ENCODE measurements at regions not wholly inside any gene's neighbourhood (a gene's known extent, or its start where the extent isn't known, plus 50 kb on each side); places are given as distances from the start of the nearest gene placed in this dataset.
"Not testable (repeated sequence)": the region's sequence is repeated elsewhere in the genome, so short reads cannot be mapped to it uniquely, and the experiment has no call there.

- no peak for FAIRE-seq
- TF ChIP-seq POLR2A (IDR thresholded peaks at IDR 0.05; ENCODE audit: low read depth, low read length): no peak
- DNase-seq (ENCODE audit: insufficient read length, low spot score): no peak
Measured at GRCh38 chr3:194938845-194939531, 253.3 kb downstream of the FAM43A start.

- FAIRE-seq (no peak), DNase-seq (ENCODE audit: insufficient read length, low spot score) (no peak)
- TF ChIP-seq POLR2A (IDR thresholded peaks at IDR 0.05; ENCODE audit: low read depth, low read length): no peak
Measured at GRCh38 chr3:194939532-194939909, 253.8 kb downstream of the FAM43A start.

DNA sequence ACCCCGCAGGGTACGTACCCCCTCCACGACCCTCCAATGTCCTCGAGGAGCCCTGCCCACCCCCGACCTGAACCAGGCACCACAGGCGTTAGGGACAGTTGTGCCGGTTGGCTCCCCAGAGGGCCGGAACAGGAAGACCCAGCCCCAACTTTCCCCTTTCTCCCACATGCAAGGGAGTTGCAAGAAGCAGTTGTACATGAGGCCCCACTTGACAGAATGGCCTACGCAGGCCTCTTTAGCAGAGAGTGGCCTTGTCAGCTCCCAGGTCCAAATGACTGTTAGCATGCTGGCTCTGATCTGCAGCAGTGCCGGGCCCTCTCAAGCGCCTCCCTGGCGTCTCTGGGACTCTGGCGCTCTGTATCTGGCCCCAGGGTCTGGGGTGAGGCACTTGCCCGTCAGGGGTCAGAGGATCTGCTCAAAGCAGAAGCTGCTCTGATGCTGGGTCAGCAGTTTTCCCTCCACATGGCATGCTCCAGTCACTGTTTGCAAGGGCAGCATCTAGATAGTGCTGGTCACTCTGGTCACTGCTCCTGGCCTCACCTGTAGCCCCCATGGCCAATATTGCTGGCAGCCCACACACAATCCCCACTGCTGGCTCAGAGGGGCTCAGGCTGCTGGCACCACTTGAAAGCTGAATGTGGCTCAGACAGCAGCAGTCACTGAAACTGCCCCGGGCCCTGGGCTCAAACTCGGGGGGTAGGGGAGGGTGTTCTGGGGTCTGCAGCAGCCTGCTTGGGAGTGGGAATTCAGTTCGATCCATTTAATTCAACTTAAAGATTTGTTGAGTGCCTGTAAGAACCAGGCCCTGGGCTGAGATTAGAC is 254.5 kb downstream of the FAM43A start:
- FAIRE-seq (no peak), DNase-seq (ENCODE audit: insufficient read length, low spot score) (no peak)
- TF ChIP-seq POLR2A (IDR thresholded peaks at IDR 0.05; ENCODE audit: low read depth, low read length): no peak

GRCh38 chr3:194941360-194941955 is 255.8 kb downstream of the FAM43A start:
- DNase-seq (ENCODE audit: insufficient read length, low spot score) (no peak), FAIRE-seq (no peak)
- TF ChIP-seq POLR2A (IDR thresholded peaks at IDR 0.05; ENCODE audit: low read depth, low read length): no peak

- no peak for TF ChIP-seq POLR2A (IDR thresholded peaks at IDR 0.05; ENCODE audit: low read depth, low read length)
- no peak for FAIRE-seq
- DNase-seq (ENCODE audit: insufficient read length, low spot score): no peak
Measured at GRCh38 chr3:194941956-194942511, 256.4 kb downstream of the FAM43A start.

DNA sequence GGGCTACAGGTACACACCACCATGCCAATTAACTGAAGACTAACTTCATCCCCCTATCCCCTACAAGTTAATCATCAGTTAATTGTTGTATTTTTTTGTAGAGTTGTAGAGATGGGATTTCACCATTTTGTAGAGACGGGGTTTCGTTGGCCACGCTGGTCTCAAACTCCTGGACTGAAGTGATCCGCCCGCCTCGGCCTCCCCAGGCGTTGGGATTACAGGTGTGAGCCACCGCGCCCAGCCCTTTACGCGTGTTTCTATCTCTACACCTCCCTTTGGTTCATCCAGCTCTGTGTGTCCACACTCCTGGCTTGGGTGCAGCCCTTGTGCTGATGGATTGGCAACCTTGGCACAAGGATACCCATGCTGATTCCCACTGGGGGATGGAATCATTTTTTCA is 258.8 kb downstream of the FAM43A start:
- TF ChIP-seq POLR2A (IDR thresholded peaks at IDR 0.05; ENCODE audit: low read depth, low read length): no peak
- no peak for DNase-seq (ENCODE audit: insufficient read length, low spot score)
- FAIRE-seq: no peak

DNA sequence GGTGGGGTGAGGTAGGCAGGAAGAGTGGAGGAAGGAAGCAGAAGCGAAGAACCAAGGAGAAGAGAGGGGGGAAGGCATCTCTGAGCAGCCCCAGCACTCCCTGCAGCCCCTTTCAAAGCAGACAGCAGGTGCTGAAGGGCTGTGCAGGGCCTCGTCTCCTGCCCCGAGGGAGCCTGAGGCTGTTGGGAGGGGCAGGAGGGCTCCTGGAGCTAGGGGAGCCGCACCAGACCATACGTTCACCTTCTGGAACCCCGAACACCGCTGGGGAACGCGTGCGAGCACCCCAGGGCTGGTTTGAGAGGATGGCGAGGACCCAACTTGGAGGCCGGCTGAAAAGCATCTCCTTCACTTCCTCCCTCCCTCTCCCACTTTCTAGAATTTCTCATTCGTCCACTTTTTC is 259.8 kb downstream of the FAM43A start:
- no peak for TF ChIP-seq POLR2A (IDR thresholded peaks at IDR 0.05; ENCODE audit: low read depth, low read length)
- DNase-seq (ENCODE audit: insufficient read length, low spot score): no peak
- FAIRE-seq: no peak

DNA sequence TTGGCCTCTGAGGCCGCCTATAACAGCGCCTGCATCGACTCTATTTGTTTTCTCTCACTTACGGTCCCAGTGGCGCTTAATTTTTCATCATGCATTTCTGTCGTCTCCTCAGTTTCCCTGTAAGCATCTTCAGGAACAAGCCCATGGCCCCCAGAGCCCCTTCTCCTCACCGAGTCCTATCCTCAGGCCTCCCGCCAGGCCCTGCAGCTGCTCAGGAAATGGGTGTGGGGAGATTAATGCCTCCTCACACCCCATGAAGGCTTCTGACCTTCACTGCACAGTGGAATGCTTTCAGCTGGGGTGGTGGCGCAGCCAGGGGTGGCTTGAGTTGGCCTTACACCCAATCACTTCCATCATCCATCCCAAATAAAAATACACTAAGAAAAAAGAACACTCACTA is 260.4 kb downstream of the FAM43A start:
- no peak for TF ChIP-seq POLR2A (IDR thresholded peaks at IDR 0.05; ENCODE audit: low read depth, low read length)
- FAIRE-seq: no peak
- no peak for DNase-seq (ENCODE audit: insufficient read length, low spot score)

- FAIRE-seq: no peak
- DNase-seq (ENCODE audit: insufficient read length, low spot score): no peak
- no peak for TF ChIP-seq POLR2A (IDR thresholded peaks at IDR 0.05; ENCODE audit: low read depth, low read length)
Measured at GRCh38 chr3:194949592-194949991, 263.9 kb downstream of the FAM43A start.

GRCh38 chr3:194950906-194951628 is 265.4 kb downstream of the FAM43A start:
- no peak for DNase-seq (ENCODE audit: insufficient read length, low spot score)
- FAIRE-seq: no peak

GRCh38 chr3:194951629-194951920 is 265.9 kb downstream of the FAM43A start:
- FAIRE-seq; DNase-seq (ENCODE audit: insufficient read length, low spot score): not testable (repeated sequence)

More at GRCh38 chr3:194950906-194951628, 265.4 kb downstream of the FAM43A start:
- no peak for TF ChIP-seq POLR2A (IDR thresholded peaks at IDR 0.05; ENCODE audit: low read depth, low read length)

GRCh38 chr3:194951931-194952582 is 266.4 kb downstream of the FAM43A start:
- no peak for TF ChIP-seq POLR2A (IDR thresholded peaks at IDR 0.05; ENCODE audit: low read depth, low read length)
- no peak for FAIRE-seq
- no peak for DNase-seq (ENCODE audit: insufficient read length, low spot score)

DNA sequence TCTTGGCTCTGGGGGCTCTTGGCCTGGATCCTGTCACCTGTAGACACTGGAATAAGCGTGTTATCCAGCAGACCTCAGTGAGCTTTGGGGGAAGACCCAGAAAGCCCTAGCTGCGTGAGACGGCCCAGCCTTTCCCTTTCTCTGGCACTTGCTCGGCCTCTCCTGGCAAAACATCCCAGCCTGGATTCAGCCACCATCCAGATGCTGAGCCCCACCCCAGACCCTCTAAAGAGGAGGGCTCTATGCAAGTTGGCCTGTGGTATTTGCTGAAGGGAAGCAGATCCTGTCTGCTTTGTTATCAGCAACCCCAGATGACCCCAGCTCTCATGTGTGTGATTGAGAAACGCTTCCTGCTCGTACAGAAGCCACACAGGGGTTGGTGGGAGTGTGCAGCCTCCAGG is 267.2 kb downstream of the FAM43A start:
- no peak for FAIRE-seq

More for the DNA sequence above, 267.2 kb downstream of the FAM43A start:
- DNase-seq (ENCODE audit: insufficient read length, low spot score): no peak
- no peak for TF ChIP-seq POLR2A (IDR thresholded peaks at IDR 0.05; ENCODE audit: low read depth, low read length)
